HepG2 (cell line): ENCODE measurements at regions not wholly inside any gene's neighbourhood (a gene's known extent, or its start where the extent isn't known, plus 50 kb on each side); places are given as distances from the start of the nearest gene placed in this dataset.
"Not testable (repeated sequence)": the region's sequence is repeated elsewhere in the genome, so short reads cannot be mapped to it uniquely, and the experiment has no call there.

ENCODE experiments used
- ASH2L ChIP-seq: fragments of 300-600, 200-600 bp; sonication (generic); IDR thresholded peaks from 2 replicates; pipeline ENCODE4 v1.7.0; 2017; ENCODE audit warnings: low read depth, mild to moderate bottlenecking, moderate library complexity, mixed read lengths, low read length; ENCODE audit not compliant: insufficient read length
- CBX5 ChIP-seq: sonication (generic); formaldehyde crosslinking; IDR thresholded peaks from 2 replicates; pipeline ENCODE4 v1.4.0; 2020; ENCODE audit warnings: missing genetic modification reagents, borderline replicate concordance
- HDAC2 ChIP-seq: sonication (generic); formaldehyde crosslinking; IDR thresholded peaks from 2 replicates; pipeline ENCODE4 v1.4.0; 2020; ENCODE audit warnings: missing genetic modification reagents
- NCOR1 ChIP-seq: fragments of 200-600 bp; sonication (generic); IDR thresholded peaks from 2 replicates; pipeline ENCODE4 v1.7.0; 2017; ENCODE audit warnings: antibody characterized with exemption, low read length, borderline replicate concordance
- NR2F6 ChIP-seq, 2 experiments: IDR thresholded peaks; 2 replicates each; pipeline ENCODE4 v1.6.1; 2016; ENCODE audit warnings: antibody characterized with exemption in 1 of 2, mild to moderate bottlenecking in 1 of 2
- PRDM10 ChIP-seq: sonication (generic); formaldehyde crosslinking; IDR thresholded peaks from 2 replicates; pipeline ENCODE4 v1.4.0; 2020; ENCODE audit warnings: low read depth, missing genetic modification reagents
- RXRB ChIP-seq: IDR thresholded peaks from 2 replicates; pipeline ENCODE4 v1.6.1; 2016; ENCODE audit warnings: borderline replicate concordance, missing genetic modification reagents, missing compliant biosample characterization
- SOX13 ChIP-seq, 3 experiments: fragments of 450-650 bp in 1 of 3; sonication (generic) in 1 of 3; formaldehyde crosslinking in 1 of 3; IDR thresholded peaks in 2 of 3; conservative IDR thresholded peaks in 1 of 3; 2 replicates each; pipeline versions ENCODE4 v1.5.0 to v1.6.1; 2016 to 2020; ENCODE audit warnings: antibody characterized with exemption in 1 of 3, mild to moderate bottlenecking in 1 of 3, missing compliant biosample characterization in 1 of 3, missing genetic modification reagents in 1 of 3, moderate library complexity in 1 of 3
- ZMAT3 ChIP-seq: sonication (generic); formaldehyde crosslinking; conservative IDR thresholded peaks from 2 replicates; pipeline ENCODE4 v1.7.0; 2021; ENCODE audit warnings: missing genetic modification reagents
- ZMYM3 ChIP-seq: sonication (generic); formaldehyde crosslinking; IDR thresholded peaks from 2 replicates; pipeline ENCODE4 v1.5.1; 2020; ENCODE audit warnings: mild to moderate bottlenecking, missing genetic modification reagents
- ZNF264 ChIP-seq: sonication (generic); formaldehyde crosslinking; IDR thresholded peaks from 2 replicates; pipeline ENCODE4 v1.4.0; 2020; ENCODE audit warnings: missing genetic modification reagents
- ZNF317 ChIP-seq: sonication (generic); formaldehyde crosslinking; IDR thresholded peaks from 2 replicates; pipeline ENCODE4 v1.5.0; 2020; ENCODE audit warnings: mild to moderate bottlenecking, missing genetic modification reagents
- ZNF644 ChIP-seq: IDR thresholded peaks from 2 replicates; pipeline ENCODE4 v1.6.1; 2016; ENCODE audit warnings: low read depth
- ZNF792 ChIP-seq: IDR thresholded peaks from 2 replicates; pipeline ENCODE4 v1.6.1; 2016
- ZZZ3 ChIP-seq: sonication (generic); formaldehyde crosslinking; IDR thresholded peaks from 2 replicates; pipeline ENCODE4 v1.4.0; 2020; ENCODE audit warnings: missing genetic modification reagents, mild to moderate bottlenecking, borderline replicate concordance
- TF ChIP-seq, protein P1 (sequence below): IDR thresholded peaks from 2 replicates; pipeline ENCODE4 v1.4.0; 2020; ENCODE audit warnings: mild to moderate bottlenecking, missing genetic modification reagents
- TF ChIP-seq, protein P2 (sequence below): sonication (generic); formaldehyde crosslinking; IDR thresholded peaks from 2 replicates; pipeline ENCODE4 v1.9.0; 2022; ENCODE audit warnings: low read depth, missing genetic modification reagents
- TF ChIP-seq, protein P3 (sequence below): sonication (generic); IDR thresholded peaks from 2 replicates; pipeline ENCODE4 v1.6.1; 2016; ENCODE audit warnings: low read depth, borderline replicate concordance

DNA sequence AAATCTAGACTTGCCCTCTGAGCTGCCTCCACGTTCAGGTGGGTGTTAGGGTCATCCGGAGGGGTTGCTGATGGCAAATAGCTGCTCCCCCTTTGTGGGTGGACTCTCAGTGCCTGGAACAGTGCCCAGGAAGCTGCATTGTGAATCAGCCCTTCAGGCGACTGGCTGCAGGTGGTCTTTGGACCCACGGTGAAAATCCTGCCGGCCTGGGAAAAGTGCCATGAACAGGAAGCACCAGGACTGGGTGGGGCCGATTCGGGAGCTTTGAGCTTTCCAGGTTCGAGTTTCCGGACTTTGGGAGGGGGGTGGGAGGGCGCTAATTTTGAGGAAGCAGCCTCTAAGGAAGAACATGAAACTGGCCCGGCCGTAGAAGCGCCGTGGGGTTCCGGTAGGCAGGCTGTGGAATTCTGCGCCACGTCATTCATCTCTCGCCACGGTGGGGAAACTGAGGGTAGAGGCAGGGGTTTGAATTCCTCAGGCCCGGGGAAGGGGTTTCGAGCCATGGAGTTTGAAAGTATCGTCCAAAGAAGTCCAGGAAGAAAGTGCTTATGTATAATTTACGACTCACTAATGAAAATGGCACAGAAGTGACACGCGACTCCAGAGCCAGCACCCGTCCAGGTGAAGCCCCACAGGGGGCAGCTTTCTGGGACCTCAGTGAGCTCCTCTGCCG, 199.4 kb downstream of the BANP start (continued):
- TF ChIP-seq, protein P1, sequence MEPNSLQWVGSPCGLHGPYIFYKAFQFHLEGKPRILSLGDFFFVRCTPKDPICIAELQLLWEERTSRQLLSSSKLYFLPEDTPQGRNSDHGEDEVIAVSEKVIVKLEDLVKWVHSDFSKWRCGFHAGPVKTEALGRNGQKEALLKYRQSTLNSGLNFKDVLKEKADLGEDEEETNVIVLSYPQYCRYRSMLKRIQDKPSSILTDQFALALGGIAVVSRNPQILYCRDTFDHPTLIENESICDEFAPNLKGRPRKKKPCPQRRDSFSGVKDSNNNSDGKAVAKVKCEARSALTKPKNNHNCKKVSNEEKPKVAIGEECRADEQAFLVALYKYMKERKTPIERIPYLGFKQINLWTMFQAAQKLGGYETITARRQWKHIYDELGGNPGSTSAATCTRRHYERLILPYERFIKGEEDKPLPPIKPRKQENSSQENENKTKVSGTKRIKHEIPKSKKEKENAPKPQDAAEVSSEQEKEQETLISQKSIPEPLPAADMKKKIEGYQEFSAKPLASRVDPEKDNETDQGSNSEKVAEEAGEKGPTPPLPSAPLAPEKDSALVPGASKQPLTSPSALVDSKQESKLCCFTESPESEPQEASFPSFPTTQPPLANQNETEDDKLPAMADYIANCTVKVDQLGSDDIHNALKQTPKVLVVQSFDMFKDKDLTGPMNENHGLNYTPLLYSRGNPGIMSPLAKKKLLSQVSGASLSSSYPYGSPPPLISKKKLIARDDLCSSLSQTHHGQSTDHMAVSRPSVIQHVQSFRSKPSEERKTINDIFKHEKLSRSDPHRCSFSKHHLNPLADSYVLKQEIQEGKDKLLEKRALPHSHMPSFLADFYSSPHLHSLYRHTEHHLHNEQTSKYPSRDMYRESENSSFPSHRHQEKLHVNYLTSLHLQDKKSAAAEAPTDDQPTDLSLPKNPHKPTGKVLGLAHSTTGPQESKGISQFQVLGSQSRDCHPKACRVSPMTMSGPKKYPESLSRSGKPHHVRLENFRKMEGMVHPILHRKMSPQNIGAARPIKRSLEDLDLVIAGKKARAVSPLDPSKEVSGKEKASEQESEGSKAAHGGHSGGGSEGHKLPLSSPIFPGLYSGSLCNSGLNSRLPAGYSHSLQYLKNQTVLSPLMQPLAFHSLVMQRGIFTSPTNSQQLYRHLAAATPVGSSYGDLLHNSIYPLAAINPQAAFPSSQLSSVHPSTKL (CRISPR knock-in tag) = peak; percentile 67
- TF ChIP-seq RXRB (CRISPR knock-in tag) (peak; percentile 57), HDAC2 (peak; percentile 60; the same call in 1 of the 2 replicates), ZNF792 (peak; percentile 42; the same call in 1 of the 2 replicates), ZMAT3 (CRISPR knock-in tag) (peak; percentile 59; the same call in 1 of the 2 replicates), SOX13 (CRISPR knock-in tag; conservative IDR thresholded peaks at IDR 0.05 in 1 of 2, IDR thresholded peaks at IDR 0.05 in 1 of 2) (peak in 1 of 2 experiments; percentile 52; a peak in 2 of 4 replicates), ZNF264 (CRISPR knock-in tag) (peak; percentile 43; the same call in 1 of the 2 replicates), ZZZ3 (peak; percentile 66; the same call in 1 of the 2 replicates), CBX5 (CRISPR knock-in tag) (peak; percentile 62; the same call in 1 of the 2 replicates), NR2F6 (IDR thresholded peaks at IDR 0.05) (peak; percentile 32; the same call in 1 of the 2 replicates), NR2F6 (CRISPR knock-in tag; IDR thresholded peaks at IDR 0.05) (peak; percentile 86), ZMYM3 (peak; percentile 69), ZNF644 (CRISPR knock-in tag) (peak; percentile 31; the same call in 1 of the 2 replicates), ASH2L (peak; percentile 35), PRDM10 (0 out of 2 replicates have a peak, but pooled peaks have one; percentile 38), NCOR1 (peak; percentile 76), ZNF317 (CRISPR knock-in tag) (peak; percentile 56)
- TF ChIP-seq, protein P2, sequence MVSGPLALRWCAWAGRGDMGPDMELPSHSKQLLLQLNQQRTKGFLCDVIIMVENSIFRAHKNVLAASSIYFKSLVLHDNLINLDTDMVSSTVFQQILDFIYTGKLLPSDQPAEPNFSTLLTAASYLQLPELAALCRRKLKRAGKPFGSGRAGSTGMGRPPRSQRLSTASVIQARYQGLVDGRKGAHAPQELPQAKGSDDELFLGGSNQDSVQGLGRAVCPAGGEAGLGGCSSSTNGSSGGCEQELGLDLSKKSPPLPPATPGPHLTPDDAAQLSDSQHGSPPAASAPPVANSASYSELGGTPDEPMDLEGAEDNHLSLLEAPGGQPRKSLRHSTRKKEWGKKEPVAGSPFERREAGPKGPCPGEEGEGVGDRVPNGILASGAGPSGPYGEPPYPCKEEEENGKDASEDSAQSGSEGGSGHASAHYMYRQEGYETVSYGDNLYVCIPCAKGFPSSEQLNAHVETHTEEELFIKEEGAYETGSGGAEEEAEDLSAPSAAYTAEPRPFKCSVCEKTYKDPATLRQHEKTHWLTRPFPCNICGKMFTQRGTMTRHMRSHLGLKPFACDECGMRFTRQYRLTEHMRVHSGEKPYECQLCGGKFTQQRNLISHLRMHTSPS (CRISPR knock-in tag) = peak; percentile 28; the same call in 1 of the 2 replicates
- not testable (repeated sequence) for TF ChIP-seq SOX13 (IDR thresholded peaks at IDR 0.05)
- TF ChIP-seq, protein P3, sequence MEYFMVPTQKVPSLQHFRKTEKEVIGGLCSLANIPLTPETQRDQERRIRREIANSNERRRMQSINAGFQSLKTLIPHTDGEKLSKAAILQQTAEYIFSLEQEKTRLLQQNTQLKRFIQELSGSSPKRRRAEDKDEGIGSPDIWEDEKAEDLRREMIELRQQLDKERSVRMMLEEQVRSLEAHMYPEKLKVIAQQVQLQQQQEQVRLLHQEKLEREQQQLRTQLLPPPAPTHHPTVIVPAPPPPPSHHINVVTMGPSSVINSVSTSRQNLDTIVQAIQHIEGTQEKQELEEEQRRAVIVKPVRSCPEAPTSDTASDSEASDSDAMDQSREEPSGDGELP = peak; percentile 28; the same call in 1 of the 2 replicates
